Hematopoietic multipotent progenitor cell (in vitro differentiated cells): ENCODE measurements at regions not wholly inside any gene's neighbourhood (a gene's known extent, or its start where the extent isn't known, plus 50 kb on each side); places are given as distances from the start of the nearest gene placed in this dataset.
A peak's percentile ranks its signal among the peaks of the same experiment; 100 is the strongest.
"Not testable (repeated sequence)": the region's sequence is repeated elsewhere in the genome, so short reads cannot be mapped to it uniquely, and the experiment has no call there.

Source experiments
- DNase-seq, 3 donors: peaks; one replicate each; pipeline ENCODE4 v3.0.0-alpha.2; 2011 to 2015; ENCODE audit warnings: low read depth in 2 of 3, low spot score in 2 of 3

GRCh38 chr7:13067036-13067435 is 379.6 kb downstream of the ARL4A start:
- DNase-seq: no peak

- DNase-seq: no peak
These were observed 380.6 kb downstream of the ARL4A start for GRCh38 chr7:13068032-13068431.

- no peak for DNase-seq
These were observed 382.4 kb downstream of the ARL4A start for GRCh38 chr7:13069841-13070240.

GRCh38 chr7:13072014-13072413 is 384.6 kb downstream of the ARL4A start:
- no peak for DNase-seq

GRCh38 chr7:13077466-13077865 is 390.0 kb downstream of the ARL4A start:
- no peak for DNase-seq

- DNase-seq: no peak
These were observed 390.7 kb downstream of the ARL4A start for GRCh38 chr7:13078105-13078504.

- DNase-seq: no peak
These were observed 403.5 kb downstream of the ARL4A start for GRCh38 chr7:13090959-13091358.

GRCh38 chr7:13091974-13092707 is 404.7 kb downstream of the ARL4A start:
- no peak for DNase-seq

GRCh38 chr7:13092708-13093005 is 405.2 kb downstream of the ARL4A start:
- DNase-seq: no peak

GRCh38 chr7:13093160-13093559 is 405.7 kb downstream of the ARL4A start:
- DNase-seq: no peak

GRCh38 chr7:13097499-13097898 is 410.1 kb downstream of the ARL4A start:
- DNase-seq: no peak

GRCh38 chr7:13098161-13098560 is 410.7 kb downstream of the ARL4A start:
- DNase-seq: no peak

GRCh38 chr7:13099154-13099795 is 411.8 kb downstream of the ARL4A start:
- DNase-seq: no peak

- DNase-seq: peak in 1 of 3 donors; percentile 23
These were observed 416.7 kb downstream of the ARL4A start for GRCh38 chr7:13104128-13104527.

GRCh38 chr7:13105209-13105608 is 417.8 kb downstream of the ARL4A start:
- DNase-seq: no peak

GRCh38 chr7:13106513-13106912 is 419.1 kb downstream of the ARL4A start:
- no peak for DNase-seq

- DNase-seq: no peak
These were observed 419.9 kb downstream of the ARL4A start for GRCh38 chr7:13107291-13107690.

- no peak for DNase-seq
These were observed 420.6 kb downstream of the ARL4A start for GRCh38 chr7:13108061-13108460.

GRCh38 chr7:13109201-13109600 is 421.8 kb downstream of the ARL4A start:
- no peak for DNase-seq

GRCh38 chr7:13110107-13110506 is 422.7 kb downstream of the ARL4A start:
- no peak for DNase-seq

- no peak for DNase-seq
These were observed 423.8 kb downstream of the ARL4A start for GRCh38 chr7:13111230-13111629.

- not testable (repeated sequence) for DNase-seq
These were observed 426.8 kb downstream of the ARL4A start for GRCh38 chr7:13114240-13114639.
